PC-3 (cell line): ENCODE measurements at regions not wholly inside any gene's neighbourhood (a gene's known extent, or its start where the extent isn't known, plus 50 kb on each side); places are given as distances from the start of the nearest gene placed in this dataset.

Experiments used
- ATAC-seq: fragments of 200-7000 bp; cut with Tn5 transposase; 2 replicates; pipeline ENCODE4 v1.9.1; 2020; ENCODE audit warnings: mild to moderate bottlenecking, moderate library complexity
- BruUV-seq: library from RNA; stranded (reverse); fragments of 400-500 nt; replicated peaks from 2 replicates; lab custom pipeline; 2021; lab: Mats Ljungman, UMichigan
- CTCF ChIA-PET: fragments of 300-600 bp; sonication (Branson Sonifier 250); formaldehyde crosslinking; loops from one replicate; lab custom pipeline; 2022; ENCODE audit warnings: antibody characterized with exemption; lab: Charles Lee
- POLR2A ChIA-PET: fragments of 300-600 bp; sonication (Branson Sonifier 250); formaldehyde crosslinking; loops from one replicate; lab custom pipeline; 2022; ENCODE audit warnings: antibody characterized with exemption; ENCODE audit not compliant: unreplicated experiment; lab: Charles Lee
- DNase-seq: peaks from one replicate; pipeline ENCODE4 v3.0.0-alpha.2; 2015
- H2AFZ ChIP-seq: fragments of 300-600 bp; sonication (generic); 2 replicates; pipeline ENCODE4 v1.6.0; 2016; ENCODE audit warnings: antibody characterized with exemption, low read length
- H3F3A ChIP-seq: fragments of 300-600 bp; sonication (generic); one replicate; pipeline ENCODE4 v1.6.0; 2017; ENCODE audit warnings: antibody characterized with exemption, low read length, control low read depth, mild to moderate bottlenecking; ENCODE audit not compliant: unreplicated experiment
- H3K27ac ChIP-seq: fragments of 300-600 bp; sonication (generic); 2 replicates; pipeline ENCODE4 v1.5.1; 2016; ENCODE audit warnings: mild to moderate bottlenecking, low read length
- H3K27me3 ChIP-seq: fragments of 300-600 bp; sonication (generic); 2 replicates; pipeline ENCODE4 v1.6.1; 2016; ENCODE audit warnings: low read length, mixed read lengths
- H3K36me3 ChIP-seq: fragments of 300-600 bp; sonication (generic); 2 replicates; pipeline ENCODE4 v1.6.1; 2016; ENCODE audit warnings: low read depth, mixed run types, low read length, mixed read lengths
- H3K4me1 ChIP-seq: fragments of 300-600 bp; sonication (generic); 2 replicates; pipeline ENCODE4 v1.5.1; 2016; ENCODE audit warnings: low read length; ENCODE audit not compliant: insufficient read depth
- H3K4me2 ChIP-seq: fragments of 300-600 bp; sonication (generic); 2 replicates; pipeline ENCODE4 v1.6.0; 2016; ENCODE audit warnings: low read length
- H3K4me3 ChIP-seq: fragments of 300-600 bp; sonication (generic); 2 replicates; pipeline ENCODE4 v1.5.1; 2016; ENCODE audit warnings: mild to moderate bottlenecking, low read length, mixed read lengths
- H3K79me2 ChIP-seq: fragments of 300-600 bp; sonication (generic); 2 replicates; pipeline ENCODE4 v1.6.1; 2017; ENCODE audit warnings: low read length, mixed read lengths
- H3K9ac ChIP-seq: fragments of 300-600 bp; sonication (generic); 2 replicates; pipeline ENCODE4 v1.6.0; 2016; ENCODE audit warnings: mild to moderate bottlenecking, low read length
- H3K9me2 ChIP-seq: fragments of 300-600 bp; sonication (generic); replicated peaks from 2 replicates; pipeline ENCODE4 v1.6.1; 2016; ENCODE audit warnings: mixed run types, low read length, mixed read lengths
- H3K9me3 ChIP-seq: fragments of 300-600 bp; sonication (generic); 2 replicates; pipeline ENCODE4 v1.6.1; 2016; ENCODE audit warnings: low read length, mixed read lengths
- H4K20me1 ChIP-seq: fragments of 300-600 bp; sonication (generic); 2 replicates; pipeline ENCODE4 v1.6.1; 2016; ENCODE audit warnings: low read length, mixed read lengths
- EZH2 ChIP-seq: fragments of 300-600 bp; sonication (generic); IDR thresholded peaks from one replicate; pipeline ENCODE4 v1.6.1; 2017; ENCODE audit warnings: antibody characterized with exemption, mild to moderate bottlenecking, low read length; ENCODE audit not compliant: unreplicated experiment
- EZH2phosphoT487 ChIP-seq: fragments of 300-600 bp; sonication (generic); IDR thresholded peaks from 2 replicates; pipeline ENCODE4 v1.6.1; 2018; ENCODE audit warnings: mild to moderate bottlenecking, antibody characterized with exemption, low read length, borderline replicate concordance
- intact Hi-C: fragments of 100-400 bp; cut with micrococcal nuclease; formaldehyde crosslinking; loops from 2 replicates; pipeline ENCODE4 v1.9.0; 2023
- TF ChIP-seq, protein P1 (sequence below): fragments of 300-600 bp; sonication (generic); conservative IDR thresholded peaks from 2 replicates; pipeline ENCODE4 v1.5.1; 2017; ENCODE audit warnings: antibody characterized with exemption, low read depth, mild to moderate bottlenecking, low read length

DNA sequence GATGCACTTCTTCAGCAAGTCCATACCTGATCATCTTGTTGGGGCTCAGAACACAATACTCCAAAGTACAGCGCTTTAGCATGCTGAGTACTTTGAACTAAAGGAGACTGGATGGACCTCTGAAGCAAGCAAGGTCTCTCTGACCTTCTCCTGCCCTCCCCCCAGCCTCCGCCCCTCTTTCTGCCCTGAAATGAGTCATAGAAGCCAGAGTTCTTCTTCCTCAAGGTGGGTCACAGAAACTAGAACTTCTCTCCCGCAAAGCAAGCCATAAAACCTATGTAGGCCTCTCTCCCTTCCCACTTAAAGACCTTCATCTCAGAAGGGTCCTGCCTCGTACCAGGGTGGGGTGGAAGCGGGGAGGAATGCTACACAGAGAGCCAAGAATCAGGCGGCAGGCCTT, 230.5 kb upstream of the PROK2 start:
- H3K27me3 ChIP-seq: peaks cover 42% of the 10 kb centered on the region
- ChIA-PET POLR2A (no interaction called here), CTCF (no interaction called here)
- no peaks in the 10 kb centered on the region for H3K36me3 ChIP-seq
- no TSS peak for BruUV-seq
- ATAC-seq (no peak), DNase-seq (no peak)
- no peaks in the 10 kb centered on the region for H3K79me2 ChIP-seq
- no peak overlapping the region for H3K27ac ChIP-seq
- H3F3A ChIP-seq: no peaks in the 10 kb centered on the region
- H2AFZ ChIP-seq: no peak overlapping the region
- H4K20me1 ChIP-seq: no peaks in the 10 kb centered on the region
- no peaks in the 10 kb centered on the region for H3K9me3 ChIP-seq
- TF ChIP-seq EZH2phosphoT487 (no peak), EZH2 (no peak)
- TF ChIP-seq, protein P1, sequence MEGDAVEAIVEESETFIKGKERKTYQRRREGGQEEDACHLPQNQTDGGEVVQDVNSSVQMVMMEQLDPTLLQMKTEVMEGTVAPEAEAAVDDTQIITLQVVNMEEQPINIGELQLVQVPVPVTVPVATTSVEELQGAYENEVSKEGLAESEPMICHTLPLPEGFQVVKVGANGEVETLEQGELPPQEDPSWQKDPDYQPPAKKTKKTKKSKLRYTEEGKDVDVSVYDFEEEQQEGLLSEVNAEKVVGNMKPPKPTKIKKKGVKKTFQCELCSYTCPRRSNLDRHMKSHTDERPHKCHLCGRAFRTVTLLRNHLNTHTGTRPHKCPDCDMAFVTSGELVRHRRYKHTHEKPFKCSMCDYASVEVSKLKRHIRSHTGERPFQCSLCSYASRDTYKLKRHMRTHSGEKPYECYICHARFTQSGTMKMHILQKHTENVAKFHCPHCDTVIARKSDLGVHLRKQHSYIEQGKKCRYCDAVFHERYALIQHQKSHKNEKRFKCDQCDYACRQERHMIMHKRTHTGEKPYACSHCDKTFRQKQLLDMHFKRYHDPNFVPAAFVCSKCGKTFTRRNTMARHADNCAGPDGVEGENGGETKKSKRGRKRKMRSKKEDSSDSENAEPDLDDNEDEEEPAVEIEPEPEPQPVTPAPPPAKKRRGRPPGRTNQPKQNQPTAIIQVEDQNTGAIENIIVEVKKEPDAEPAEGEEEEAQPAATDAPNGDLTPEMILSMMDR: no peak
- no peak overlapping the region for H3K4me2 ChIP-seq
- no peak overlapping the region for H3K9ac ChIP-seq
- intact Hi-C loops: no loop called here
- no peaks in the 10 kb centered on the region for H3K4me1 ChIP-seq
- H3K4me3 ChIP-seq: no peak overlapping the region
- no peaks in the 10 kb centered on the region for H3K9me2 ChIP-seq

DNA sequence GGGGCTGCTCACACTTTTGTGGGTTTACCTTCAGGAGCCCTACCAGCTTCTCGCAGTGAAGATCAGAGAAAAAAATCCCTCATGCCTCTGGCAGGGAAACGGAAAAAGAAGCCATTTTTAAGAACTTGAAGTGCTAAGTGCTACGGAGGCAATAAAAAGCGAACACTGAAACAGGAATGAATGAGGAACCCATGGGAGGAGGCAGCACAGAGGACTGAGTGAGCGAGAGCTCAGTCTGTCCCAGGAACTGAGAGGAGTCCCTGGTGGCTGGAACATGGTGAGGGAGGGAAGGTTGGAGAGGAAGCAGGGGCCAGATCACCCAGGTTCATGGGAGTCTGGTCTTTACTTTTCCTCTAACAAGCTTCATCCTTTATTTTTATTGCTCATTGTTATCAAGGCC, 228.1 kb upstream of the PROK2 start:
- Histone ChIP-seq H3K9me2 (no peaks in the 10 kb centered on the region), H4K20me1 (no peaks in the 10 kb centered on the region), H2AFZ (no peak overlapping the region), H3K36me3 (no peaks in the 10 kb centered on the region), H3K27me3 (peaks cover 65% of the 10 kb centered on the region), H3K4me3 (no peak overlapping the region), H3K9me3 (no peaks in the 10 kb centered on the region), H3K4me1 (no peaks in the 10 kb centered on the region), H3F3A (no peaks in the 10 kb centered on the region), H3K79me2 (no peaks in the 10 kb centered on the region), H3K4me2 (no peak overlapping the region), H3K9ac (no peak overlapping the region), H3K27ac (no peak overlapping the region)
- POLR2A ChIA-PET: no interaction called here
- DNase-seq (no peak), ATAC-seq (no peak)
- intact Hi-C loops: no loop called here
- no TSS peak for BruUV-seq
- CTCF ChIA-PET: no interaction called here
- TF ChIP-seq, protein P1: no peak
- no peak for TF ChIP-seq EZH2phosphoT487
- TF ChIP-seq EZH2: no peak

DNA sequence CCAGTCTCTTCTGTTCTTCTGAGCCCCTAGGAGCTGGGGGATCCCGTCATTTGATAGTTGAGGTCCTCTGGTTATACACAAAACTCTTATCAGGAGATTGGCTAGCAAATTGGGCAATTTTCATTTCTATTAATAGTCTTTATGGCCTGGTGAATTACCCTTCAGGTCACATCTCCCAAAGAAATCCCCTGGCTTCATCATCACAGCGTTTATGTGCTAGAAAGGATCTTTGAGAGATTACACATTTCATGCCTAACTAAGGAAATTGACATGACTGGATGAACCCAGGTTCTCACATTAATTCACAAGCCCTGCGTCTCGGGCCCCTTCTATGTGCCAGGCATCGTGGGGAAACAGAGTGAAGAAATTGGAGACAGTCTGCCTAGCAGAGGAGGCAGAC, 227.4 kb upstream of the PROK2 start:
- Histone ChIP-seq H3K4me3 (no peak overlapping the region), H2AFZ (no peak overlapping the region), H3F3A (no peaks in the 10 kb centered on the region), H3K36me3 (no peaks in the 10 kb centered on the region), H3K9ac (no peak overlapping the region), H3K27ac (no peak overlapping the region), H3K27me3 (peaks cover 66% of the 10 kb centered on the region), H4K20me1 (no peaks in the 10 kb centered on the region), H3K4me1 (no peaks in the 10 kb centered on the region), H3K79me2 (no peaks in the 10 kb centered on the region), H3K9me2 (no peaks in the 10 kb centered on the region), H3K9me3 (no peaks in the 10 kb centered on the region), H3K4me2 (no peak overlapping the region)
- ChIA-PET POLR2A (no interaction called here), CTCF (no interaction called here)
- intact Hi-C loops: no loop called here
- no peak for DNase-seq
- no peak for ATAC-seq
- no TSS peak for BruUV-seq
- no peak for TF ChIP-seq EZH2phosphoT487
